Activated B cell treated with CpG ODN at 0.5 μM for 24 hours (primary cell): ENCODE measurements at regions not wholly inside any gene's neighbourhood (a gene's known extent, or its start where the extent isn't known, plus 50 kb on each side); places are given as distances from the start of the nearest gene placed in this dataset.

ENCODE experiments used
- ATAC-seq: fragments of 200-7000 bp; cut with Tn5 transposase; one replicate; pipeline ENCODE4 v1.10.0; 2021; ENCODE audit warnings: low read depth, mild to moderate bottlenecking, moderate library complexity
- CTCF ChIA-PET: fragments of 350-600 bp; sonication (Branson Sonifier 250); formaldehyde crosslinking; loops from one replicate; lab custom pipeline; 2021; ENCODE audit warnings: antibody characterized with exemption; lab: Charles Lee
- POLR2A ChIA-PET: fragments of 350-600 bp; sonication (Branson Sonifier 250); formaldehyde crosslinking; loops from one replicate; lab custom pipeline; 2021; ENCODE audit warnings: antibody characterized with exemption; lab: Charles Lee
- DNase-seq: peaks from one replicate; pipeline ENCODE4 v3.0.0; 2022
- H3K27ac Mint-ChIP-seq: one replicate; pipeline ENCODE4 v1.8.0; 2020; ENCODE audit warnings: mixed read lengths
- H3K27me3 Mint-ChIP-seq: one replicate; pipeline ENCODE4 v1.8.0; 2021; ENCODE audit warnings: mixed read lengths
- H3K36me3 Mint-ChIP-seq: one replicate; pipeline ENCODE4 v1.8.0; 2021; ENCODE audit warnings: low read depth, mixed read lengths
- H3K4me1 Mint-ChIP-seq: one replicate; pipeline ENCODE4 v1.8.0; 2021; ENCODE audit warnings: mixed read lengths
- H3K4me3 Mint-ChIP-seq: one replicate; pipeline ENCODE4 v1.8.0; 2020; ENCODE audit warnings: mild to moderate bottlenecking, mixed read lengths
- H3K9me3 Mint-ChIP-seq: one replicate; pipeline ENCODE4 v1.8.0; 2020; ENCODE audit warnings: mixed read lengths
- CTCF ChIP-seq: fragments of 200-600 bp; IDR thresholded peaks from one replicate; pipeline ENCODE4 v1.8.0; 2022; ENCODE audit warnings: antibody characterized with exemption, mild to moderate bottlenecking
- intact Hi-C: fragments of 100-400 bp; cut with micrococcal nuclease; formaldehyde crosslinking; loops from one replicate; pipeline ENCODE4 v1.15.1; 2024

GRCh38 chr3:178257491-178257890 is 278.7 kb upstream of the KCNMB2 start:
- no peak for TF ChIP-seq CTCF
- DNase-seq, result no peak
- ATAC-seq, result no peak
- ChIA-PET POLR2A (no interaction called here), CTCF (no interaction called here)
- H3K27me3 Mint-ChIP-seq, result no peaks in the 10 kb centered on the region
- no peak overlapping the region for H3K27ac Mint-ChIP-seq
- intact Hi-C loops, result no loop called here
- no peaks in the 10 kb centered on the region for H3K9me3 Mint-ChIP-seq
- no peak overlapping the region for H3K4me3 Mint-ChIP-seq
- H3K36me3 Mint-ChIP-seq, result no peaks in the 10 kb centered on the region
- no peaks in the 10 kb centered on the region for H3K4me1 Mint-ChIP-seq

DNA sequence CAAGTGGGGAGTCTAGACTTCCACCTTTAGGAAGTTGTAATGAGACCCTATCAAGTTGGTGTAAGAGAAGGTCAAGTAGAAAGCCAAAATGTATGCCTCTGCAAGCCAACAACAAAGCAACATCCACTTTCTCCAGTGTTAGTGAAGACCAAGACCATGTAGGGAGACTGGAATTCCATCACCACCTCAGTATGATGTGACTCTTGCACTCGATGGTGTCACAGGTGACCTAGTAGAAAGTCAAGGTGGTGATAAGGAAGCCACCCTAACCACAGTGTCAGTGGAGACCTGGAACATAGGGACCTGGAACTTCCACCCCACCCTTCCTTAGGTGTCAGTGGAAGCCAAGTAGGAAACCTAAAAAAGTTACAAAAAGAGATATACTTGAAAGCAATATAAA is 278.1 kb upstream of the KCNMB2 start:
- no peaks in the 10 kb centered on the region for H3K9me3 Mint-ChIP-seq
- intact Hi-C loops, result no loop called here

DNA sequence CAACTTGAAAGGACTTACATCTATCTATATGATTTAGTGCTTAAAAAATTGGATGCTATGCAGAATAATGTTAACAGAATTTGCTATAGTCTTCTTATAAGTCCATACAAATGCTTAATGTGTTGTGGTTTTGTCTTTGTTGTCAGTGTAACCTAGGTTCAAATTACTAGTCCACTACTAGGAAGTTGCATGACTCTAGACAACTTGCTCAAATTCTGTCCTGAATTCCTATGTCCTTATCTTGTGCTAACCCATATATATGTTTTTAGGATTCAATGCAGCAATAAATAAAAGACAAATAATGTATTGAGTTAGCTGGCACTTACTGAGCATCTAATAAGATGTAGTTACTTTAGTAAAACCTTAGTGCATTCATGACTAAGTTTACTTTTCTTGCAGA is 276.5 kb upstream of the KCNMB2 start:
- ATAC-seq (no peak), DNase-seq (no peak)
- no peak for TF ChIP-seq CTCF
- no peaks in the 10 kb centered on the region for H3K27me3 Mint-ChIP-seq
- H3K9me3 Mint-ChIP-seq, result no peaks in the 10 kb centered on the region
- no peak overlapping the region for H3K27ac Mint-ChIP-seq
- H3K4me1 Mint-ChIP-seq, result no peaks in the 10 kb centered on the region
- H3K36me3 Mint-ChIP-seq, result no peaks in the 10 kb centered on the region
- ChIA-PET POLR2A (no interaction called here), CTCF (no interaction called here)
- intact Hi-C loops, result no loop called here
- H3K4me3 Mint-ChIP-seq, result no peak overlapping the region

More for the DNA sequence above, 278.1 kb upstream of the KCNMB2 start:
- no peak for DNase-seq
- no peak overlapping the region for H3K4me3 Mint-ChIP-seq
- POLR2A ChIA-PET, result no interaction called here
- no peak for ATAC-seq
- no peaks in the 10 kb centered on the region for H3K4me1 Mint-ChIP-seq
- H3K27ac Mint-ChIP-seq, result no peak overlapping the region
- CTCF ChIA-PET, result no interaction called here
- no peak for TF ChIP-seq CTCF
- no peaks in the 10 kb centered on the region for H3K36me3 Mint-ChIP-seq
- H3K27me3 Mint-ChIP-seq, result no peaks in the 10 kb centered on the region

GRCh38 chr3:178260887-178261565 is 275.2 kb upstream of the KCNMB2 start:
- Mint-ChIP-seq H3K27ac (no peak overlapping the region), H3K36me3 (no peaks in the 10 kb centered on the region), H3K4me1 (no peaks in the 10 kb centered on the region), H3K27me3 (no peaks in the 10 kb centered on the region), H3K9me3 (no peaks in the 10 kb centered on the region), H3K4me3 (no peak overlapping the region)
- no peak for ATAC-seq
- DNase-seq, result no peak
- ChIA-PET POLR2A (no interaction called here), CTCF (no interaction called here)
- TF ChIP-seq CTCF, result no peak
- intact Hi-C loops, result no loop called here

- ChIA-PET CTCF (no interaction called here), POLR2A (interaction anchor here (0.5 kb wide), 1 partner anchor 1117 kb away, joined by 4 read pairs; no protein-coding TSS in a partner anchor)
- ATAC-seq, result no peak
- Mint-ChIP-seq H3K4me1 (no peaks in the 10 kb centered on the region), H3K9me3 (no peaks in the 10 kb centered on the region), H3K4me3 (no peak overlapping the region), H3K27ac (no peak overlapping the region), H3K36me3 (no peaks in the 10 kb centered on the region), H3K27me3 (no peaks in the 10 kb centered on the region)
- no peak for DNase-seq
- intact Hi-C loops, result no loop called here
- TF ChIP-seq CTCF, result no peak
Measured at GRCh38 chr3:178263236-178263916, 272.9 kb upstream of the KCNMB2 start.
